ENCODE measurements at regions not wholly inside any gene's neighbourhood (a gene's known extent, or its start where the extent isn't known, plus 50 kb on each side); places are given as distances from the start of the nearest gene placed in this dataset.

DNA sequence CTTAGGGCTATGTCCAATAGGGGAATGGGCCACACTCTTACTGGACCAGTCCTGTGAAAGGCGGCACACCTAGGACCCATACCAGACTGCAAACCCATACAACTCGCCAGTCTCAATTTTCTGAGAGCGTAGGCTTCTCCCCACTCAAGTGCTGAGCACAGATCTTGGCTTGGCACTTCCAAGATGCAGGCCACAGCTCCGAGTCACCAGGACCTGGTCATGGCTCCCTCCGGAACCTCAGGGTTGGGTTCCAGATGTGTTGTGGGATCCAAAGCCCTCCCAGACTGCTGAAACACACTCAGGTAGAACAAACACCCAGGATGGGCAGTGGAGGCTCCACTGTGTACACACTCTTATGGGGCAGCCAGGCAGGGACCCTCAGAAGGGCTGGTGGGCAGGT, 103.3 kb downstream of the TMEM144 start:
- DNase-seq (ENCODE audit: low read depth), result no peak
- H3K4me3 ChIP-seq (ENCODE audit: low read depth, low read length), result no peak overlapping the region
- TF ChIP-seq, protein P1, sequence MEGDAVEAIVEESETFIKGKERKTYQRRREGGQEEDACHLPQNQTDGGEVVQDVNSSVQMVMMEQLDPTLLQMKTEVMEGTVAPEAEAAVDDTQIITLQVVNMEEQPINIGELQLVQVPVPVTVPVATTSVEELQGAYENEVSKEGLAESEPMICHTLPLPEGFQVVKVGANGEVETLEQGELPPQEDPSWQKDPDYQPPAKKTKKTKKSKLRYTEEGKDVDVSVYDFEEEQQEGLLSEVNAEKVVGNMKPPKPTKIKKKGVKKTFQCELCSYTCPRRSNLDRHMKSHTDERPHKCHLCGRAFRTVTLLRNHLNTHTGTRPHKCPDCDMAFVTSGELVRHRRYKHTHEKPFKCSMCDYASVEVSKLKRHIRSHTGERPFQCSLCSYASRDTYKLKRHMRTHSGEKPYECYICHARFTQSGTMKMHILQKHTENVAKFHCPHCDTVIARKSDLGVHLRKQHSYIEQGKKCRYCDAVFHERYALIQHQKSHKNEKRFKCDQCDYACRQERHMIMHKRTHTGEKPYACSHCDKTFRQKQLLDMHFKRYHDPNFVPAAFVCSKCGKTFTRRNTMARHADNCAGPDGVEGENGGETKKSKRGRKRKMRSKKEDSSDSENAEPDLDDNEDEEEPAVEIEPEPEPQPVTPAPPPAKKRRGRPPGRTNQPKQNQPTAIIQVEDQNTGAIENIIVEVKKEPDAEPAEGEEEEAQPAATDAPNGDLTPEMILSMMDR (conservative IDR thresholded peaks at IDR 0.05; ENCODE audit: low read depth, low read length), result no peak

DNA sequence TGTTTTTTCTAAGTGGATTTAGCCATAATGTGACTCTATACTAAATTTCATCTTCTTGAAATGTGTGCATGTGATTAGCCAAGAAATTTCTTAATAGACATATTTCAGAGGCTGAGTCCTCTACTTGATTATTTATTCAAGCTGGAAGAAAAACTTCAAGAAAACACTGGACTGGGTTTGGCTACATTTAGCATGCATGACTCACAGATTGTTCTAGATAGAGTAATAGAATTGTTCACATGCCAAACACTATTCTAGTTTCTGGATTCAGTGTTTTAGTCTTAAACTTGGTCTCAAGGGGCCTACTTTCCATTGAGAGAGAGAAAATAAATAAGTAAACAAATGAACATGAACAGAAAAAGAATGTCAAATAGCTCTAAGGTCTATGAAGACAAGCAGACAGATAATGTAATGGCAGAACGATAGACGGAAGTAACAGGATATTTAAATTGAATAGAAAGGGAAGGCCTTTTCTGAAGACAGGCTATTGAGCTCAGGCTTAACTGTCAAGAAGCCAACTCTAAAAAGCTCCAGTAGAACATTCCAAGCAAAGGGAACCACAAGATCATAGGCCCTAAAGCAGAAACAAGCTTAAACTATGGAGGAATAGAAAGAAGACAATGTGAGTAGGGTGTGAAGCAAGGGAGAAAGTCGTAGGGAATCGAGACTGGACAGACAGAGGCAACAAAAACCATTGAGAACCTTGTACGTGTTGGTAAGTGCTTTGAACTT, 104.6 kb downstream of the TMEM144 start:
- H3K4me3 ChIP-seq (ENCODE audit: low read depth, low read length), result no peak overlapping the region
- TF ChIP-seq, protein P1 (conservative IDR thresholded peaks at IDR 0.05; ENCODE audit: low read depth, low read length), result no peak
- peak; percentile 61 for DNase-seq (ENCODE audit: low read depth)

DNA sequence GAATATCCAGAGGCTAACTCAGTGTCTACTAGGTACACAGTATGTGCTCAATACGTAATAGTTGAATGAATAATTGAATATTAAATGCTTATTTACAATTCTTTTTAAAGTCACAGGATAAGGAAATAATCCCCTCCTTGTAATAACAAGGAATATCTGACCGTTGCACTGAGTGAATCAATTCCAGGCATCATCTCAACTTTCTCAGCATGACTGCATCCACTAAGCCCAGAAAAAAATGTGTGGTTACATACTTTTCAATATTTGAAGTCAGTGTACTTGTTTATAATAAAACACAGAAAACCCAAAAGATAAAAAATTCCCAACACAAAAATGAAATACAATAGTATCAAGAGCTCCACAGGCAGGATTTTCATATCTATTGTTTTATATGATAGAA, 105.4 kb downstream of the TMEM144 start:
- TF ChIP-seq, protein P1 (conservative IDR thresholded peaks at IDR 0.05; ENCODE audit: low read depth, low read length), result no peak
- no peak for DNase-seq (ENCODE audit: low read depth)
- H3K4me3 ChIP-seq (ENCODE audit: low read depth, low read length), result no peak overlapping the region

DNA sequence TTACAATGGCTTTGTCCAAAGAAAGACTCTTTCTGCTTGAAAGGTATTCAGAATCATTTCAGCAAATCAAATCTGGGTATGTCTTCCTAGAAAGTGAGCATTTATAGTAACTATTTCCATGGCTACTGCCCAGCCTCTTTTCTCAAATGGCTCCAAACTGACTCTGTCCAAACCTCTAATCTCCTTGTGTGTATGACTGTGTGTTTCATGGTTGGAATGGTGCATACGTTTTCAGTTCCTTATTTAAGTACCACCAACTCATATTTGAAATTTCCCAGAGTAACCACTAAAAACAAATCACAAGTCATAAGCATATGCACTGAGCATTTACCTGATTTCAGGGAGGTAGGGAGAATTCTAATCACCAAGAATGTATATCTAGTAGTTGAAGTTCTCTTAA, 106.0 kb downstream of the TMEM144 start:
- H3K4me3 ChIP-seq (ENCODE audit: low read depth, low read length), result no peak overlapping the region
- TF ChIP-seq, protein P1 (conservative IDR thresholded peaks at IDR 0.05; ENCODE audit: low read depth, low read length), result no peak
- DNase-seq (ENCODE audit: low read depth), result no peak

DNA sequence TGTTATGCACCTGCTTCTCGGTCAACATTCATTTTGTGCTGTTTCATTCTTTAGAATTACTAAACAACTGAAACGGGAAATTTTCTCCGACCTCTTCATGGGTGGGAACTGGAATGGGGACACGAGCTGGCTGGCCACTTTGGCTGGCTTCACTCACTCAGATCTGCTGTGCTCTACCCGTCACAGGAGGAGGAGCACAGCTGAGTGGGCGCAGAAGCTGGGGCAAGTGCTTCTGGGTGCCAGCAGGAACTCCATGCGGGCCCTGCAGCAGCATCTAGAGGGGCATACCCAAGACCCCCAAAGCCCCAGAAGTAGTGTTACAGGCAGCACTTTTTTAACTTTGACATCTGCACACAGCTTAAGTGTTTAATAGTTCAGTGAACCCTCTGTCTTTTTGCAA, 109.6 kb downstream of the TMEM144 start:
- H3K4me3 ChIP-seq (ENCODE audit: low read depth, low read length), result no peak overlapping the region
- TF ChIP-seq, protein P1 (conservative IDR thresholded peaks at IDR 0.05; ENCODE audit: low read depth, low read length), result no peak
- no peak for DNase-seq (ENCODE audit: low read depth)

DNA sequence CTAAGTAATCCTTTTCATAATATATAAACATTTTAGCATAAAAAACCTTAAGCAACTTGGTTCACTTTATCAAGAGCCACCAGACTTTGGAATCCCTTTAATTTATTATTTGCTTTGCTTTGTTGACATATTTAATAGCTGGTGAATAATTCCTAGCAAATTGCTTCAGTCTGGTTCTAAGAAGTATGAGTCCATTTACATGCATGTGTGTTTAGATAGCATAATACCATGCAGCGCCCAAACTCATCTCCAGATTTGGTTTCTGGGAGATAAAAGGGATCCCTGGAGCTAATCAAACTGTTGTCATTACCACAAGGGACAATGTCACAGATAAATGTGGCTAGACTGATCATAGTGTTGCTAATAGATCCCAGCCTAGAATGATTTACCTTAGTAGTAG, 111.8 kb downstream of the TMEM144 start:
- DNase-seq (ENCODE audit: low read depth), result no peak
- TF ChIP-seq, protein P1 (conservative IDR thresholded peaks at IDR 0.05; ENCODE audit: low read depth, low read length), result no peak
- H3K4me3 ChIP-seq (ENCODE audit: low read depth, low read length), result no peak overlapping the region

DNA sequence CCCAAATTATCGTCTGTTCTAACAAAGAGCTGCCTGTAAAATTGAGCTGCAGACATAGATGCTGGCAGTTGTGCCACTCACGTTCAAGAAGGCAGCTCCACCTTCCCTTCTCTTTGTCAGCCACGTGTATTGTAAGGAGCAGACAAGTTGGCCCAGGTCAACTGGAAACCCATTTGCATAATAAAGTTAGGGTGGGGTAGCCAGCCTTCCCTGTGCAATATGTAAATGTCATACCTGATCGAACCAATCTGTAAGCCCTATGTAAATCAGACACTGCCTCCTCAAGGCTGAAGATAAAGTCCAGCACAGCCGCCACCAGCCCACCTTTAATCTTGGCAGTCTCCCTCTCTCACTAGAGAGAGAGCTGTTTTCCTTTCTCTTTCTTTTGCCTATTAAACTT, 117.2 kb downstream of the TMEM144 start:
- TF ChIP-seq, protein P1 (conservative IDR thresholded peaks at IDR 0.05; ENCODE audit: low read depth, low read length), result no peak
- no peak for DNase-seq (ENCODE audit: low read depth)
- no peak overlapping the region for H3K4me3 ChIP-seq (ENCODE audit: low read depth, low read length)
